DMS79 (cell line): ENCODE measurements at regions not wholly inside any gene's neighbourhood (a gene's known extent, or its start where the extent isn't known, plus 50 kb on each side); places are given as distances from the start of the nearest gene placed in this dataset.

Experiments
- DNase-seq: peaks from one replicate; lab custom pipeline; 2025; lab: John Stamatoyannopoulos, UW

DNA sequence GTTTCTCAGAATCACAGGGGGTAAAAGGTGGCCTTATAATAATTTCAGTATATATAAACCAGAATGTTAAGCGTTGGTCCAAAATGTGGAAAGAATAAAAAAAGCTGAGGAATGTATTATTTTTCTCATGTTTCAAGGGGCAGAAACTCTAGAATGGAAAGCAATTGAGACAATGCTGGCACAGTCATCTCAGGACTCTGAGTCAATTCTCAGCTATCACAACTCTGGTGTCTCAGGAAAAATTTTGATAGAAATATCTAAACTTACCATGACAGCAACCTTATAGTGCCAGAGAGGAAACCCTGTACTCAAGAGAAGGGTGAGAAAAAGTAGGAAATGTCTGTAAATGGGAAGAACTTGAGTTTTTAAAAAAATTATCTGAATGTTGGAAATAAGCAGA lies 1189.4 kb upstream of the NUDT12 start:
- no peak for DNase-seq

DNA sequence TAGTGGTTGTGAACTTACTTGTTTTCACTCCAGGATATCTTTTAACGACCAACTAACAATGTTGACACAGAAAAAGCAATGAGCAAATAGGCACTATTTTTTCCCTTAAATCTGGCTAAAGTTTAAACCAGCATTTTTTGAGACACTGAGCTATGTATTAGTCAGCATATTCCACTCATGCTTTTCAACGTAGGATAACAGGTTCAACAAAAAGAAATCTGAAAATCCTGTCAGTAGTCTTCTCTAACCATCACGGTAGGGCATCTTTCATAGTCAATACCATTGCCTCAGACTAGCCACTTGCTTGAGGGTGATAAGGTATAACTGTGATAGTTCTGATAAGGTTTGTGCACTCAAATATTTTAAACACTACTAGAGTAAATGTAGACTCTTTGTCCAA lies 1177.3 kb upstream of the NUDT12 start:
- no peak for DNase-seq

DNA sequence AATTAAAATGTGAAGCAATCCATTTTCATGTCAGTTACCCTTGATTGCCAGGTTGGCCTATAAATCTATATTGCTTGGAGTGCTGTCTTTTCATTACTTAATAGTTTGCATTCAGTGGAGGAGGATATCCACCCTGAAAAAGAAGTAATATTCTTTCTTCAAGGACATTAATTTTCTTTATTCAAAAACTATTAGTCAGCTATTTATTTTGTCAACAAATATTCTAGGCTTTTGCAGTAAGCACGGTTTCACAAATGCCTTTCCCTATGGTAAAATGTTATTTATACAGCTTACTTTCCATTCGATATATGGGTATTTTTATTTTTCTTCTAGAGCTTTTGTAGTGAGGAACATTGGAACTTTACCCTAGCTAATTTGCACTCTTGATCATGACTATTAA lies 1176.9 kb upstream of the NUDT12 start:
- DNase-seq, result no peak

DNA sequence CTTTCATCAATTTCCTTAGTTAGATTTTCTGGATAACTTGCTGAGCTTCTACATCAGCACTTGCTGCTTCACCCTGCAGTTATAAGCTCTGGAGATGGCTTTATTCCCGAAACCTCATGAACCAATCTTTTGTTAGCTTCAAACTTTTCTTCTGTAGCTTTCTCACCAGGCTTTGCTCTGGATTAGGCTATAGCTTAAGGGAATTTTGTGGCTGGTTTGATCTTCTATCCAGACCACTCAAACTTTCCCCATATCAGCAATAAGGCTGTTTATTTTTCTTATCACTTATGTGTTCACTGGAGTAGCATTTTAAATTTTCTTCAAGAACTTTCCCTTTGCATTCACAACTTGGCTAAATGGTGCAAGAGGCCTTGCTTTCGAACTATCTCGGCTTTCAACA lies 1173.5 kb upstream of the NUDT12 start:
- no peak for DNase-seq

DNA sequence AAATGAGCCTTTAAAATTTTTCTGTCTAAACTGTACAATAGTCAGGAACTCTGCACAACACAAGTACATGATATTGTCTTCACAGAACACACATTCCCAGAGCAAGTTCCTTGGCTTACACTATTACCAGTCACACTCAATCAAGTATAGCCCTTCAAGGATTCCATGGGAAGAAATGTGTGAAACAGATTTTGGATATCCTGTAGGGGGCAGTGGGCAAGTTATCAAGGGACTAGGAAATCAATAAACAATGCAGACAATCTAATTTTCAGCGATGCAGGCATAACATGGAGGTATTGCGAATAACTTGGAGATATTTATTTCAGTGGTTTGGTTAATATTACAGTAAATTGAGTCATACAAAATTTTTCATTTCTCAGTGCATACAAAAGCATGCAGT lies 1171.5 kb upstream of the NUDT12 start:
- no peak for DNase-seq

DNA sequence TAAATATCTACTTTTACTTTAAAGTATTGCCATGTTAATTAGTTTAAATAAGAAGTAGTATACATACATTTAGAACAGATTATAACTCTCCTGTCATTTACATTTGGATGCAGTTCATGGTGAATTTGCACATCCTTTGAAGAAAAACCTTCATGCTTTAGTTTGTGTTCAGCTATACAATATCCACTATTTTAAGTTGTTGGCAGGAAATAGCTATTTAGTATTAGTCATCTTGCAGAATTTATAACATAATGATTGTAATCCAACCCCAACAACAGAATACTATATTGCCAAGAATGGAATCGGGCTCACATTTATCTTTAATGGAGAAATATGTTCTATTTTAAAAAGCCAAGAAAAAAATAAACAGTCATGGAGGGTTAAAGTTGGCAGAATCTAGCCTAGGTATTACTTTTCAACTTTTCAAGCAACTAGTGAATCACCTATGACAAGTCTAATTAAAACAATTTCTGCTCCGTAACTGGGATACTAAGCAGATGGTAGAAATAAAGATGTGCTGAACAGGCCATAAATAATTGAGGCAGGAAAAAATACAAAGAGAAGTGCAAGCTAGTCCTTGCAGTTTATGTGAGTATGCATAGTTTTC lies 1170.6 kb upstream of the NUDT12 start:
- DNase-seq, result no peak

DNA sequence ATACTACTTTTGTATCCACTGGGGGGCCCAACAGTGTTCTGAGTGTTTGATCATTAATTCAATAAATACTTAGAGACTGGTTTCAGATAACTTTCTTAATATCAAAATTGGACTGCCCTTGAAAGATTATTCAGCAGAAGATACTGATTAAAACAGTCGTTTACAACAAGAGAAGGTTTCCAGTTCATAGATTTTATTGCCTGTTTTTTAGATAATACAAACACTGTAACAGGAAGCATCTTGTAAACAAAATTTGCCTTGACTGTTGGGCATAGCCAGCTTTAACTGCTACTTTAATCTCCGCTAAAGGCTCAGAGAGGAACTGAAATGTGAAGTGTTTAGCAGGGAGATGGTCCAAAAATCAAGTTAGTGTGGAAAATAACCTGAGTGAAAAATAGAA lies 1168.7 kb upstream of the NUDT12 start:
- no peak for DNase-seq

DNA sequence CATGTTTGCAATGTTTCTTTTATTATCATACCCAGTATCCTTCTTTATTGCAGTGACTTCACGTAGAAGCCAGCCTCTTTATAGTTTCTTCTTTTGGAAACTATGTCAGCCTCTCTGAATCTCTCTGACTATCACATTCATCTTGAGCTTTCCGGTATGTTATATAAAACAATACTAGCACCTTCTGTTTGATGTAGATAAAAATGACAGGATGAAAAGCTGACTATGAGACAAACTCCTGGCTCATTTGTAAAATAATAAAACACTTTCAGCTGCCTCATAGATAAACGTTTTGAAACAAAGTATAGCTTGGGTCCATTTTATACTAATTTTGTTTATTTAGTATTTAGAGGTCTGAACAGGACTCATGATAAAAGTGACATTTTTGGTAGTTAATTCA lies 1145.4 kb upstream of the NUDT12 start:
- DNase-seq, result no peak

DNA sequence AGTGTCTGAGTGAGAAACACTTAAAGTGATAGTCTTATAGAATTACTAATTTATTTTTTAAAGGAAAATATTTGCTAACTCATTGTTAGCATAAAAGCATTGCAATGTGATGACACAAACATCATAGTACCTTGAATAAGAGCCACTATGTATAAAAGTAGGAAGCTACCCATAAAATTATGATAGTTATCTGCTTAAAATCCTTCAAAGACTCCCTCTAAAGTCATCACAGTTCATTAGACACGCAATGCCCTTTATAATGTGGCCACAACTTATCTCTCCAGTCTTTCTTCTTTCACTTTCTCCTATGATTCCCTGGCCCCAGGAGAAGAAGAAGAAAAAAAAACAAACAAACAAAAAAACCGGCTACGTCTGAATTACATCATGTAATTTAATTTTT lies 1144.0 kb upstream of the NUDT12 start:
- no peak for DNase-seq

DNA sequence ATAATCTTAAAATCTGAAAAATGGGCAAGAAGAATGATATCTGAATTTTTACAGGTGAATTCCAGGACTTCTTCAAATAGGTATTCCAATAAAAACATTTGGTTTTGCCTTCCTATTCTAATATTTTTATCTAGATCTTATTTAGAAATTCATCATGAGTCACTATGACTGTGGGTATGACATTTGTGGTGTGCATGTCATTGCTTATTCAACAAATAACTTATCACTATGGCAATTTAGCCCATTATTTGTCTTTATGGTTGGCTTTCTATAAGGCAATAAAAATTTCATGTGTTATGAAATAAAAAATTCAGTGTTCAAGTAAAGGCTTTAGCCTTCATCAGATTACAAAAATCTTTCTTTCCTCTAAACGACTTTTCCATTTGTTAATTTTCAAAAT lies 1139.6 kb upstream of the NUDT12 start:
- no peak for DNase-seq

DNA sequence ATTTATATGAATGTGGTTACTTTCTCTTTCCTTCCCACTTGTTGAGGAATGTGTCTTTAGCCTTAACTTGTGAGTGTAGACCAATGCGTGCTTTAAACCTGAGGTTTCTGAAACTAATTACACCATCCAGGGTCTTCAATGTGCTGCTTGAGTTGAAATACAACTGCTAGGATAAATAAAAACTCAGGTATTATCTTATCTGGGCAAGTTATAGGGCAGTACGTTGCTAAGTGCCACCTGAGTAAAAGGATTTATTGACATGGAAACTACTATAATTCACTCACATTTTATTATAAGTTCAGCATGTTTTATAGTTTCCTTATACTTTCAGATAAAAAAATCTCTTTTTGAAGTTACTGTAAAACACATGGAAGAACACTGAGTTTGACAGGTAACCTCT lies 1136.8 kb upstream of the NUDT12 start:
- no peak for DNase-seq

DNA sequence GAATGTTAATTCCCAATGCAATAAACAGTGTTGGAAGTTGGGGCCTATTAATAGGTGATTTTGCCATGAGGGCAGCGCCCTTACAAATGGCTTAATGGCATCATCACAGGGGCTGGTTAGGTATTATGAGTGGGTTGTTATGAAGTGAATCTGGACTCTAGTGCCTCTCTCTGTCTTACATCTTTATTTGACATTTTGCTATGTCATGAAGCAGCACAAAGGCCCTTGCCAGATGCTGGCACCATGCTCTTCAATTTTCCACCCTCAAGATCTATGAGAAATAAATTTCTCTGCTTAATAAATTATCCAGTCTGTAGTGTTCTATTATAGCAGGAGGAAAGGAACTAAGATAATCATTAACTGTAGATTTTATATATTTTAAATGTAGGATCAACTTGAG lies 1098.7 kb upstream of the NUDT12 start:
- DNase-seq, result no peak

DNA sequence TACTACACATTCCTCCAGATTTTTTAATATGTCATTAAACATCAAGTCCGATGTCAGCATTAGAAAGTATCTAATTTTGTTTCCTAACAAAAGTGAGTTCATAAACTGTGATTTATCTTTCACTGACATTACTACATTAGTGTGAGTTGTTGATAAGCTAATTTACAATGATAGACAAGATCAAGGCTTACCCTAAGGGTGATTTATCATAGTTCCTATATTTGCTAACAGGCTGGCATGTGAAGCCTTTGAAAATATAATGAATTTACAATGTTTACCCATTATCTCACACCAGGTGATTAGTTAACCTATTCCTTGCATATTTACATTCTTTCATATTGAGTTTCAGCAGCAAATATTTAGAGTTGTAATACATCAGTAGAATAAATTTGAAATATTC lies 1096.9 kb upstream of the NUDT12 start:
- DNase-seq, result no peak

DNA sequence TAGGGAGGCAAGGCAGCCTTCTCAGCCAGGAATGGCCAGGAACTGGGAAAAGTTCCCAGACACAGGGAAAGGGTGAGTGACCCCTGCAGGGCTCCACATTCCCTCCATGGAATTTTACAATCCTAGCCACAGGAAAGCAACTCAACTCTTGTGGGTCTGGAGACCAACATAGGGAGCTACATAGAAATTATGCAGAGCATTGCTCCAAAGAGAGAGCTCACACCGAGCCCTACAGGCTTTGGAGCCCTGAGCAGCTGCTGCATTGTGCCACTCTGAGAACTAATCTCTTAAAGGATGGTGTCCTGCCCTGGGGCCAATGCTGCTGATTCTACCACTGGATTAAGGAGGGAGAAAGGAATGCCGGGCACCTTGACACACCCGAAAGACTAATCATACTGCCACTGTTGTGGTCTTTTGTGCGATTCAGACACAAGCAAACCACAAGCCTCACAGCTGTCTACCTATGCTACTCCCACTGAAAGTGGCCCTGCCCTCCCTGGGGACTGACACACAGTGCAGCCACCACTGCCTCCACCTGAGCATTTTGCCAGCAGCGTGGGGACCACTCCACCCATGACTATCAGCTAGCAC lies 1089.8 kb upstream of the NUDT12 start:
- DNase-seq, result no peak

DNA sequence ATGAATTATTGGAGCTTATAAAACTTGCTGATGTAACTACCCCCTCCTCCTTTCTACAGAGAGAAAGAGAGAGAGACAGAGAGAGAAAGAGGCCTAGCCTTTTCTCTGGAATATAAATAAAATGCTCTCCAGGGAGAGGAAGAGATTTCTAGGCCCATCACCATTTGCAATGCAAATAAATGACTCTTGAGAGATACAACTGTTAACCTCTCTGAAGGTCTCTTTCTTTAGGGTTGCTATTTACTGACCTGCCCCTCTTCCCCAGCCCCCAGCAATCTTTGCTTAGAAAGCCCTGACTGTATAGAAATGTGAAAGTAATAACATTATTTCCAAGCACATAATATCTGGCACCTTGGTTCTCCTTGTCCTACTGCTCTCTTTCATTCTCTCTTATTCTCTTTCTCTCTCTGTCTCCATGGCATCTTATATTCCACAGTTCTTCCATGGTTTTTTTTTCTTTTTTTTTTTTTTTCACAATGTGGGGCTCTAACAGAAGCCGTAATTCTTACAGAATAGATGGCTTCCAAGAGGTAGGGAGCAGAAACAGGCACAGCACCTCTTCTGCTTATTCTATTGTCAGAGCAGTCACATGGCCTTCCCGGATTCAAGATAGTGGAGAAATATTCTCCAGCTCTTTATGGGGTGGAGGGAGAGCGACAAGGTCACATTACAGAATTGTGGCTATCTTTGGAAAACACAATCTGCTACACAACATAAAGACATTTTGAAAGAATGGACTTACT lies 1087.9 kb upstream of the NUDT12 start:
- DNase-seq, result no peak

DNA sequence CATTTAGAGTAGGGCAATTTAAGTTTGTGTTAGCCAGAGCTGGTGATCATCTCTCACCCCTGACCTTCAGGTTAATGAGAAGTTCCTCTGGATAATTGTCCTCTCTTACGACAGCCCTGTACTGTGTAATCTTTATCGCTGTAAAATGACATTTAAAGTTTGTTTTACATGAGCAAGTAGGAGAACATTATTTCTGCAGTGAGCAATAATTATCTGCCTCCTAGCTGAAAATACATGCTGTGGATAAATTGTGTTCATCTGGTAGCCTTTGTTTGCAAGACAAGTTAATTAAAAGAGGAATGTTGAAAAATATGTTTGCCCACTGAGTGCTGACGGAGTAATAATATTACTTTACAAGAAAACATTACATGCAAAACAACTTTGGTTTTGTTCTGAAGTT lies 1083.8 kb upstream of the NUDT12 start:
- no peak for DNase-seq

DNA sequence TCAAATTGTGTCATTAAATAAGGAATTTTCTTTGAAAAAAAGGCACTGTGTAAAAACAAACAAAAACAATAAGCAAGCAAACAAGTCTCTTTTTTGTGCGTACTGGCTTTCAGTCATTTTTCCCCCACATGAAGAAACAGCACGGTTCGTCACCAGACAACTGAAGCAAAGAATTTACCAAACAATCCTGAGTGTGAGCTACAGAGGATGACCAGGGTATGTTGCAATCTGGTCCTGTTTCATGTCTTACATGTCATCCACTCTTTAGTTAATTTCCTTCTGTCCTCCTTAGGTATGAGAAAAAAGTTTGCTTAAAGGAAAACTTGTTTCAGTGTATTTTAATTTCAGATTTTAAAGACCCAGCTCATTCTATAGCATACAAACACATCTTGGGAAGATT lies 1080.7 kb upstream of the NUDT12 start:
- DNase-seq, result no peak

DNA sequence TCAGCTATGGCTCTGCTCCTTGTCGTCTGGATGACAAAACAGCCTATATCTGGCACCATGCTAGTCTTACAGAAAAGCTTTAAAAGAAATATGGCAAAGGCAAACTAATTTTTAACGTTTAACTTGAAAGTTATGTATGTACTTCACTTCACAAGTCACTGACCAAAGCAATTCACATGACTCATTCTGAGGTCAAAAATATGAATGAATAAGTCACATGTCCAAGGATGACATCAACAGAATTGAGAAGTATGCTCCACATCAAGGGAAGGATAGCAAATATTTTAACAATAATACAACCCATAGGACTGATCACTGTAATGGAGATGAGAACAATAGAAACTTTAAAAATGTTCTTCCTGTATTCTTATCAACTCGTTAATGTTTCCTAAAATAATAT lies 1072.6 kb upstream of the NUDT12 start:
- no peak for DNase-seq

DNA sequence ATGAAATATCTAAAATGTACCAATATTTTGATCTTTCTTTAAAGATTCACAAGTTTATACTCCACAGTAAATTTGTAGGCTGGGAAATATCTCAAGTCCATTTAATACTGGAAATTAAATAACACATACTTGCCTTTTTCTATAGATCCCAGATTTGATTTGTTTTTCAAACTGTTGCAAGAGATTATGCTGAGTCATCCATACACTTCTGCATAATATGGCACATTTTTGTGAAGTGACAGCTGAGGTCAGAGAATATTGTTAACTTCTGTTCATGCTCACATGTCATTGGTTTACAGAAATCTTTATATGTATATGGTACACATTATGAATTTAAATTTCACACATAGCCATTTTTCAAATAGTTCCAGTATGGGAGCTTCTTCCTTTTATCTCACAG lies 1066.3 kb upstream of the NUDT12 start:
- DNase-seq, result no peak

DNA sequence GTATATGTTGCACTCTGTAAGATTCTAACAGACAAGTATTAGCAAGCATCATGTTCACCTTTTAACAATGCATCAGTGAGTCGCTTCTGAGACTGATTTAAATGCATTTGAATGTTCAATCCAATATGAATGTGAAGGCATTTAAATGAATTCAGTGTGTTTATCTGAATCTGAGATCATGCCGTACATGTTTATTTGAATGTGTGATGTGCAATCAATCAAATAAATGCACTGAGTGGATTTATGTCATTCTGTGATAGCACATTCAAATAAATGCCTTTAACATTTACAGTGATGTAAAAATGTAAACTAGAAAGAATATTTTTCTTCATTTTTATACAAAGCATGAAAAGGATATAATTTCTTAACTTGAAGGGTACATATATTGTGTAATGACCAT lies 1063.5 kb upstream of the NUDT12 start:
- no peak for DNase-seq

DNA sequence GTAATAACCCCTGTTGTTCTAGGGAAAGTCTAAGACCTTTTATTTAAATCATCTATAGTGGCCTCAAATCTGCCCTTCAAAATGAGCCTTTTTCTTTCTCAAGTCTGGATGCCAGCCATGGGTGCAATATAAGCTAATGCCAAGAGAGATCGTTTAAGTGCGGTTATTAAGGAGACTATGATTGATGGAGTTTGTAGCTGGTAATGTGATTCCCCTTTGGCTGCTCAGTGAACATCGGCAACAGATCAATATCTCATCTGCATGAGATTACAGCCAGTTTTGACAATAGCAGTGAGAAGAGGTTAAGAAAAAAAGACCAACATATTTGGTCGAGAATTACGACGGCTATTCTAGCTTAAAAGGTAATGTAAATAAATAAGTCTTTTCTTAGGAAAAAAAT lies 1049.4 kb upstream of the NUDT12 start:
- DNase-seq, result no peak

DNA sequence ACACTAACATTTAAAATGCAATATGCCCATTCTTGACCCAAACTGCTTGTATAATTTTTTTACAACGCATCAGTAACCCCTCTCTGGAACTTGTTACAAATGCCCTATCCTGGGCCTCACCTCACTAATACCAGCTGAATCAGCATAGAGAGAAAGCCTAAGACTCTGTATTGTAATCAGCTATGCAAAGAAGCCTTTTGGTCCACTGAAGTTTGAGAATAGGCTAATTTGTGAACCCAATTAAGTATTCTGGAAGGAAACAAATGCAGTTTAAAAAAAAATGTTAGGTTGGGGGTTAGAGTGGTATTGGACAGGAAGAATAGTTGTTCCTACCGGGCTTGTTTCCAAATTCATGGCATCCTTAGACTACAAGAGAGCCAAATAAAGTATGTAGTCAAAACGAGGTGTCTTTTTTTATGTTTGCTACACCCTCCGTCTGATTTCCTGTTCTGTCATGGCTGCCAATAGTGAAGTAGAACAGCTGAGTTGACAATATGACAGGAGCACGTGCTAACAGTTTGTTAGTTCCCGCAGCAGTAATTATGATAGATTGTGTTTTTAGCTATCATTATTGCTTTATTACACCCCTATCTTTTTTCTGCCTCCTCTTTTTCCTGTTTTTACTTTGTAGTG lies 1048.7 kb upstream of the NUDT12 start:
- no peak for DNase-seq

DNA sequence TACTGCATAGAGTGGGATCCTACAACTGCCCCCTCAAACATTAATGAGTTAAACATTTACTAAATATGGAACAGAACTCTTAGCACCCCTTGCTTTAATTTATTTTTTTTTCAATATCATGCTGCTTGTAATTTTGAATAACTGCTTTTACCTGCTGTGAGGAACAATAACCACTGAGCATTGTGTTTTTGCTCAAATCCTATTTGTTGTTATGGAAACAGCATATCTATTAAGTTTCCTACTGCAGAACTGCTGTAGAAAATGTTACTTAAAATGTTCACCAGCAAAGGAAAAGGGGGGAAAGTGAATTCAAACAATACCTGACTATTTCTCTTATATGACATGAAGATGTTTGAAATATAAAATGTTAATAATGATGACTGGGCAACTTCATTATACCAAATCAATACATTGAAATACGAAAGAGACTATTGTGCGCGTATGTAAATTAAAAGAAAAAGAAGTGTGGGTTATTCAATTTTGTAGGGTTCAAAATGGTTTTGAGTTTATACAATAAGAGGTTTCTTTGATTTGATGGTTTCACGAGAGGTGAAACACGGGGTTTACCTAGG lies 1043.8 kb upstream of the NUDT12 start:
- no peak for DNase-seq
